ENCODE measurements at regions not wholly inside any gene's neighbourhood (a gene's known extent, or its start where the extent isn't known, plus 50 kb on each side); places are given as distances from the start of the nearest gene placed in this dataset.

GRCh38 chr4:32589097-32589496 lies 1868.9 kb downstream of the PCDH7 start:
- TF ChIP-seq YY1 (IDR thresholded peaks at IDR 0.05; ENCODE audit: insufficient read depth, insufficient read length) (no peak), ZNF274 (IDR thresholded peaks at IDR 0.05; ENCODE audit: low read depth, low read length) (no peak), SUZ12 (IDR thresholded peaks at IDR 0.05; ENCODE audit: extremely low read depth, insufficient read depth, insufficient read length) (no peak)

Measured in NT2/D1 (cell line).